ENCODE measurements at regions not wholly inside any gene's neighbourhood (a gene's known extent, or its start where the extent isn't known, plus 50 kb on each side); places are given as distances from the start of the nearest gene placed in this dataset.

DNA sequence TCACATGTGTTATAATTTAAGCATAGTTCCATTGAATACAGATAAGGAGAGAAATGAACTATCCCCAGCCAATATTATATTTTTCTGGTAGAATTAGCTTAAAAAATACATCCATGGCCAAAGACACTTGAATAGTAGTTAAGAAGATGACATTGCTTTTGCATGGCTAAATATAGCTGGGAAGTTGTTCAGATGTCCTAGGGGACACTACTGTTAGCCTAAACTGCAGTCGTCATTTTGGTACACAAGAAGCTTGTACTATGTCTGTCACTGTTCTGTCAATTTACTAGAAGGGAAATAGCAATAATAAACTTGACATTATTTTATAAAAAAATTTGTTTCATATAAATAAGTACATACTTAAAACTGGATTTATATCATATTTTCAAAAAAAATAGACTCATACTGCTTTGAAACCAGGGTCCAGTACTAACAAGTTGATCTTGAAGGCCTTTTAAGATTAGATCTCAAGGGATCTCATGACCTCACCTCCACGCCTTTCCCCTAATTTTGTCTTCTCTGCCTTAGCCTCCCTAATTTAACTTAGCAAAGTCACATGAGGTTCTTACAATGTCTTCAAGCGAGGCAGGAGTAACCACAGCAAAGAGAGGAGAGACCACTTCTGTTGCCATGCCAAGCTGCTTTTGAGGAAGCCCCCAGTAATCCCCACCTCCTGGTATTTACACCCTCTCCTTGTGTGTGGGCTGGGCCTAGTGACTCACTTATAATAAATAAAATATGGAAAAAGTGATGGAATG, 81.0 kb downstream of the AVPR1A start:
- TF ChIP-seq, protein P1, sequence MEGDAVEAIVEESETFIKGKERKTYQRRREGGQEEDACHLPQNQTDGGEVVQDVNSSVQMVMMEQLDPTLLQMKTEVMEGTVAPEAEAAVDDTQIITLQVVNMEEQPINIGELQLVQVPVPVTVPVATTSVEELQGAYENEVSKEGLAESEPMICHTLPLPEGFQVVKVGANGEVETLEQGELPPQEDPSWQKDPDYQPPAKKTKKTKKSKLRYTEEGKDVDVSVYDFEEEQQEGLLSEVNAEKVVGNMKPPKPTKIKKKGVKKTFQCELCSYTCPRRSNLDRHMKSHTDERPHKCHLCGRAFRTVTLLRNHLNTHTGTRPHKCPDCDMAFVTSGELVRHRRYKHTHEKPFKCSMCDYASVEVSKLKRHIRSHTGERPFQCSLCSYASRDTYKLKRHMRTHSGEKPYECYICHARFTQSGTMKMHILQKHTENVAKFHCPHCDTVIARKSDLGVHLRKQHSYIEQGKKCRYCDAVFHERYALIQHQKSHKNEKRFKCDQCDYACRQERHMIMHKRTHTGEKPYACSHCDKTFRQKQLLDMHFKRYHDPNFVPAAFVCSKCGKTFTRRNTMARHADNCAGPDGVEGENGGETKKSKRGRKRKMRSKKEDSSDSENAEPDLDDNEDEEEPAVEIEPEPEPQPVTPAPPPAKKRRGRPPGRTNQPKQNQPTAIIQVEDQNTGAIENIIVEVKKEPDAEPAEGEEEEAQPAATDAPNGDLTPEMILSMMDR (IDR thresholded peaks at IDR 0.05) = no peak
- TF ChIP-seq EZH2 (IDR thresholded peaks at IDR 0.05; ENCODE audit: borderline replicate concordance, insufficient read depth, low read depth, low read length, poor library complexity, severe bottlenecking) = no peak
